Astrocyte (in vitro differentiated cells and primary cell): ENCODE measurements at regions not wholly inside any gene's neighbourhood (a gene's known extent, or its start where the extent isn't known, plus 50 kb on each side); places are given as distances from the start of the nearest gene placed in this dataset.

ENCODE experiments used
- CTCF ChIP-seq: IDR thresholded peaks from 2 replicates; pipeline ENCODE4 v1.5.1; 2011; ENCODE audit warnings: low read depth, mild to moderate bottlenecking, inconsistent platforms, low read length, moderate library complexity; ENCODE audit not compliant: insufficient read depth
- EZH2 ChIP-seq: IDR thresholded peaks from 2 replicates; pipeline ENCODE4 v1.6.1; 2012; ENCODE audit warnings: mild to moderate bottlenecking, low read length, inconsistent platforms; ENCODE audit not compliant: insufficient read depth

DNA sequence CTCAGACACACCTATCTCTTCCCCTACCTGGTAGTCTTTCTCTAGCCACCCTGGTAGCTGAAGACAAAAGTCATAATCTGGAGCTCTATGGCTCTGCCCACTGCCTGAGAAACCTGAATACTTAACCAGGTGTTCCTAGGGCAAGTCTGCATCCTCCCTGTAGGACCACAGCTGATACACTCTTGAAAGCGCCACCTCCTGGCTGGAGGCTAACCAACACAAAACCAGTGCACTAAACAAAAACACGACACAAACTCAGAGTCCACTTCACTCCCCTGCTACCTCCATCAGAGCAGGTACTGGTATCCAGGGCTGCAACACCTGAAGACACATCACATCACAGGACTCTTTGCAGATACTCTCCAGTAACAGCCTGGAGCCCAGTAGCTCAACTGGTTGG lies 84.6 kb upstream of the ANXA1 start:
- no peak for TF ChIP-seq CTCF
- no peak for TF ChIP-seq EZH2
